SK-N-SH treated with all-trans-retinoic acid at 6 μM for 48 hours (cell line): ENCODE measurements at regions not wholly inside any gene's neighbourhood (a gene's known extent, or its start where the extent isn't known, plus 50 kb on each side); places are given as distances from the start of the nearest gene placed in this dataset.

ENCODE experiments used
- ATAC-seq: fragments of 200-7000 bp; cut with Tn5 transposase; 3 replicates; pipeline ENCODE4 v1.9.1; 2020; ENCODE audit warnings: mild to moderate bottlenecking, moderate library complexity
- ARNTL ChIP-seq: fragments of 450-650 bp; formaldehyde crosslinking; IDR thresholded peaks from 2 replicates; pipeline ENCODE4 v1.5.0; 2020; ENCODE audit warnings: low read depth, mild to moderate bottlenecking, moderate library complexity, borderline replicate concordance
- CSDC2 ChIP-seq: fragments of 250-450 bp; sonication (Bioruptor Pico); IDR thresholded peaks from 2 replicates; pipeline ENCODE4 v1.5.0; 2020; ENCODE audit warnings: mild to moderate bottlenecking, moderate library complexity
- ESRRG ChIP-seq: fragments of 250-450 bp; sonication (Bioruptor Pico); IDR thresholded peaks from 2 replicates; pipeline ENCODE4 v1.6.1; 2021; ENCODE audit warnings: mild to moderate bottlenecking
- GLIS3 ChIP-seq: fragments of 250-450 bp; sonication (Bioruptor Pico); IDR thresholded peaks from 2 replicates; pipeline ENCODE4 v1.5.0; 2020; ENCODE audit warnings: mild to moderate bottlenecking, moderate library complexity
- PPARA ChIP-seq: fragments of 250-450 bp; sonication (Bioruptor Pico); IDR thresholded peaks from 2 replicates; pipeline ENCODE4 v1.5.0; 2020; ENCODE audit warnings: mild to moderate bottlenecking, borderline replicate concordance
- RARB ChIP-seq: fragments of 250-450 bp; sonication (Bioruptor Pico); IDR thresholded peaks from 2 replicates; pipeline ENCODE4 v1.8.0; 2021; ENCODE audit warnings: mild to moderate bottlenecking, moderate library complexity
- SNAI2 ChIP-seq: fragments of 250-450 bp; sonication (Bioruptor Pico); IDR thresholded peaks from 2 replicates; pipeline ENCODE4 v1.5.0; 2020; ENCODE audit warnings: mild to moderate bottlenecking, moderate library complexity
- TCF4 ChIP-seq: fragments of 250-450 bp; sonication (Bioruptor Pico); IDR thresholded peaks from 2 replicates; pipeline ENCODE4 v1.8.0; 2021; ENCODE audit warnings: mild to moderate bottlenecking, moderate library complexity, borderline replicate concordance
- ZC3H10 ChIP-seq: fragments of 250-450 bp; sonication (Bioruptor Pico); IDR thresholded peaks from 2 replicates; pipeline ENCODE4 v1.5.1; 2021; ENCODE audit warnings: mild to moderate bottlenecking, moderate library complexity
- ZFP30 ChIP-seq: fragments of 450-650 bp; formaldehyde crosslinking; IDR thresholded peaks from 2 replicates; pipeline ENCODE4 v1.5.0; 2022; ENCODE audit warnings: mild to moderate bottlenecking, moderate library complexity
- ZNF565 ChIP-seq: fragments of 450-650 bp; formaldehyde crosslinking; conservative IDR thresholded peaks from 2 replicates; pipeline ENCODE4 v1.5.0; 2020; ENCODE audit warnings: low read depth, mild to moderate bottlenecking, moderate library complexity
- ZNF70 ChIP-seq: fragments of 450-650 bp; formaldehyde crosslinking; IDR thresholded peaks from 2 replicates; pipeline ENCODE4 v1.5.0; 2020; ENCODE audit warnings: mild to moderate bottlenecking, moderate library complexity
- ZNF8 ChIP-seq: fragments of 450-650 bp; formaldehyde crosslinking; IDR thresholded peaks from 2 replicates; pipeline ENCODE4 v1.5.0; 2020; ENCODE audit warnings: mild to moderate bottlenecking, moderate library complexity
- TF ChIP-seq, protein P1 (sequence below): fragments of 250-450 bp; sonication (Bioruptor Pico); IDR thresholded peaks from 2 replicates; pipeline ENCODE4 v1.5.1; 2020; ENCODE audit warnings: low read depth, mild to moderate bottlenecking, moderate library complexity
- TF ChIP-seq, protein P2 (sequence below): fragments of 250-450 bp; sonication (Bioruptor Pico); IDR thresholded peaks from 2 replicates; pipeline ENCODE4 v1.5.0; 2020; ENCODE audit warnings: mild to moderate bottlenecking, moderate library complexity
- TF ChIP-seq, protein P3 (sequence below): fragments of 250-450 bp; sonication (Bioruptor Pico); IDR thresholded peaks from 2 replicates; pipeline ENCODE4 v1.8.0; 2021; ENCODE audit warnings: low read depth, mild to moderate bottlenecking, moderate library complexity, borderline replicate concordance
- TF ChIP-seq, protein P4 (sequence below): fragments of 250-450 bp; sonication (Bioruptor Pico); IDR thresholded peaks from 2 replicates; pipeline ENCODE4 v1.8.0; 2020; ENCODE audit warnings: mild to moderate bottlenecking, moderate library complexity, borderline replicate concordance
- TF ChIP-seq, protein P5 (sequence below): fragments of 250-450 bp; sonication (Bioruptor Pico); IDR thresholded peaks from 2 replicates; pipeline ENCODE4 v1.5.1; 2021; ENCODE audit warnings: mild to moderate bottlenecking, moderate library complexity

DNA sequence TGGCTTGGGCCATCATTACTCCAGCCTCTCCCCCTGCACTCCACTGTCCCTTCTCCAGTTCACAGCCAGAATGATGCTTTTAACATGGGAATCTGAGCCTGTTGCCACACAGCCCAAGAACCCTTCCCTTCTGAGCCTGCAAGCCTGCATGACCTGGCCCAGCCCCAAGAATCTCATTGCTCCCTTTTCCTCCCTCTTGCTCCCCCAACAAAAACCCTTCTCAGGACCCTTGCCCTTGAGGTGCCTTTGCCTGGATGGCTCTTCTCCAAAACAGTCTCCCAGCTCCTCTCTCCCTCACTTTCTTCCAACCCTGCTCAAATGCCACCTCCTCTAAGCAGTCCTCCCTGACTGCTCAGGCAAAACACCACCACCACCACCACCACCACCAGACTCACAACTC, 157.2 kb downstream of the ANKRD60 start:
- TF ChIP-seq ZNF70 (CRISPR knock-in tag) (no peak), RARB (CRISPR knock-in tag) (no peak), PPARA (CRISPR knock-in tag) (no peak), CSDC2 (CRISPR knock-in tag) (no peak), ZC3H10 (CRISPR knock-in tag) (no peak)
- TF ChIP-seq, protein P1, sequence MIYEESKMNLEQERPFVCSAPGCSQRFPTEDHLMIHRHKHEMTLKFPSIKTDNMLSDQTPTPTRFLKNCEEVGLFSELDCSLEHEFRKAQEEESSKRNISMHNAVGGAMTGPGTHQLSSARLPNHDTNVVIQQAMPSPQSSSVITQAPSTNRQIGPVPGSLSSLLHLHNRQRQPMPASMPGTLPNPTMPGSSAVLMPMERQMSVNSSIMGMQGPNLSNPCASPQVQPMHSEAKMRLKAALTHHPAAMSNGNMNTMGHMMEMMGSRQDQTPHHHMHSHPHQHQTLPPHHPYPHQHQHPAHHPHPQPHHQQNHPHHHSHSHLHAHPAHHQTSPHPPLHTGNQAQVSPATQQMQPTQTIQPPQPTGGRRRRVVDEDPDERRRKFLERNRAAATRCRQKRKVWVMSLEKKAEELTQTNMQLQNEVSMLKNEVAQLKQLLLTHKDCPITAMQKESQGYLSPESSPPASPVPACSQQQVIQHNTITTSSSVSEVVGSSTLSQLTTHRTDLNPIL (CRISPR knock-in tag) = no peak
- TF ChIP-seq, protein P2, sequence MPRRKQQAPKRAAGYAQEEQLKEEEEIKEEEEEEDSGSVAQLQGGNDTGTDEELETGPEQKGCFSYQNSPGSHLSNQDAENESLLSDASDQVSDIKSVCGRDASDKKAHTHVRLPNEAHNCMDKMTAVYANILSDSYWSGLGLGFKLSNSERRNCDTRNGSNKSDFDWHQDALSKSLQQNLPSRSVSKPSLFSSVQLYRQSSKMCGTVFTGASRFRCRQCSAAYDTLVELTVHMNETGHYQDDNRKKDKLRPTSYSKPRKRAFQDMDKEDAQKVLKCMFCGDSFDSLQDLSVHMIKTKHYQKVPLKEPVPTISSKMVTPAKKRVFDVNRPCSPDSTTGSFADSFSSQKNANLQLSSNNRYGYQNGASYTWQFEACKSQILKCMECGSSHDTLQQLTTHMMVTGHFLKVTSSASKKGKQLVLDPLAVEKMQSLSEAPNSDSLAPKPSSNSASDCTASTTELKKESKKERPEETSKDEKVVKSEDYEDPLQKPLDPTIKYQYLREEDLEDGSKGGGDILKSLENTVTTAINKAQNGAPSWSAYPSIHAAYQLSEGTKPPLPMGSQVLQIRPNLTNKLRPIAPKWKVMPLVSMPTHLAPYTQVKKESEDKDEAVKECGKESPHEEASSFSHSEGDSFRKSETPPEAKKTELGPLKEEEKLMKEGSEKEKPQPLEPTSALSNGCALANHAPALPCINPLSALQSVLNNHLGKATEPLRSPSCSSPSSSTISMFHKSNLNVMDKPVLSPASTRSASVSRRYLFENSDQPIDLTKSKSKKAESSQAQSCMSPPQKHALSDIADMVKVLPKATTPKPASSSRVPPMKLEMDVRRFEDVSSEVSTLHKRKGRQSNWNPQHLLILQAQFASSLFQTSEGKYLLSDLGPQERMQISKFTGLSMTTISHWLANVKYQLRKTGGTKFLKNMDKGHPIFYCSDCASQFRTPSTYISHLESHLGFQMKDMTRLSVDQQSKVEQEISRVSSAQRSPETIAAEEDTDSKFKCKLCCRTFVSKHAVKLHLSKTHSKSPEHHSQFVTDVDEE = no peak
- no peak for ATAC-seq

DNA sequence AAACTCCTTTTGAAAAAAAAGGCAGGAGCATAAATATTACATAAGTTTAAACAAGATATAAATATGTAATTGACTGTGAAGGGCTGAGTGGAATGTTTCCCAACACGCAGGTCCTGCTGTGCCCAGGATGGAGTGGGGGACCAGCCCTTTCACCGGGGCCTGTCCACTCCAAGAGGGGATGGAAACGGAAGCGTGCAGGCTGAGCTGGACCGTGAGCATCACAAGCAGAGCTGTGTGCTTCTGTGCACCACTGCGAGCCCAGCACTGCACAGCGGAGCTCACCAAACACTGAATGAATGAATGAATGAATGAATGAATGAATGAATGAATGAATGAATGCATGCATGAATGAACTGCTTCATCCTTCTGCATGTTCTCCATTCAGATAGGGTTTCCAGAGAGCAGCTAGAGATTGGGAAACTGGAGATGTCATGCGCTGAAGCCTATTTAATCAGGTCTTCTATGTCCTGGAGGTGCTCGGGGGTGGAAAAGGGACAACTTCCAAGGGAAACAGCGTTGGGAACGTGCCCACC, 157.7 kb downstream of the ANKRD60 start:
- TF ChIP-seq SNAI2 (no peak), ZC3H10 (CRISPR knock-in tag) (no peak), ZNF8 (no peak), ZNF70 (CRISPR knock-in tag) (no peak), CSDC2 (CRISPR knock-in tag) (no peak), RARB (CRISPR knock-in tag) (no peak), GLIS3 (no peak), ZFP30 (CRISPR knock-in tag) (no peak), ZNF565 (CRISPR knock-in tag) (no peak), ESRRG (CRISPR knock-in tag) (no peak), TCF4 (CRISPR knock-in tag) (no peak), ARNTL (CRISPR knock-in tag) (no peak)
- TF ChIP-seq, protein P3, sequence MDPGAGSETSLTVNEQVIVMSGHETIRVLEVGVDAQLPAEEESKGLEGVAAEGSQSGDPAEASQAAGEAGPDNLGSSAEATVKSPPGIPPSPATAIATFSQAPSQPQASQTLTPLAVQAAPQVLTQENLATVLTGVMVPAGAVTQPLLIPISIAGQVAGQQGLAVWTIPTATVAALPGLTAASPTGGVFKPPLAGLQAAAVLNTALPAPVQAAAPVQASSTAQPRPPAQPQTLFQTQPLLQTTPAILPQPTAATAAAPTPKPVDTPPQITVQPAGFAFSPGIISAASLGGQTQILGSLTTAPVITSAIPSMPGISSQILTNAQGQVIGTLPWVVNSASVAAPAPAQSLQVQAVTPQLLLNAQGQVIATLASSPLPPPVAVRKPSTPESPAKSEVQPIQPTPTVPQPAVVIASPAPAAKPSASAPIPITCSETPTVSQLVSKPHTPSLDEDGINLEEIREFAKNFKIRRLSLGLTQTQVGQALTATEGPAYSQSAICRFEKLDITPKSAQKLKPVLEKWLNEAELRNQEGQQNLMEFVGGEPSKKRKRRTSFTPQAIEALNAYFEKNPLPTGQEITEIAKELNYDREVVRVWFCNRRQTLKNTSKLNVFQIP (CRISPR knock-in tag) = no peak
- TF ChIP-seq, protein P1 (CRISPR knock-in tag) = no peak
- TF ChIP-seq, protein P4, sequence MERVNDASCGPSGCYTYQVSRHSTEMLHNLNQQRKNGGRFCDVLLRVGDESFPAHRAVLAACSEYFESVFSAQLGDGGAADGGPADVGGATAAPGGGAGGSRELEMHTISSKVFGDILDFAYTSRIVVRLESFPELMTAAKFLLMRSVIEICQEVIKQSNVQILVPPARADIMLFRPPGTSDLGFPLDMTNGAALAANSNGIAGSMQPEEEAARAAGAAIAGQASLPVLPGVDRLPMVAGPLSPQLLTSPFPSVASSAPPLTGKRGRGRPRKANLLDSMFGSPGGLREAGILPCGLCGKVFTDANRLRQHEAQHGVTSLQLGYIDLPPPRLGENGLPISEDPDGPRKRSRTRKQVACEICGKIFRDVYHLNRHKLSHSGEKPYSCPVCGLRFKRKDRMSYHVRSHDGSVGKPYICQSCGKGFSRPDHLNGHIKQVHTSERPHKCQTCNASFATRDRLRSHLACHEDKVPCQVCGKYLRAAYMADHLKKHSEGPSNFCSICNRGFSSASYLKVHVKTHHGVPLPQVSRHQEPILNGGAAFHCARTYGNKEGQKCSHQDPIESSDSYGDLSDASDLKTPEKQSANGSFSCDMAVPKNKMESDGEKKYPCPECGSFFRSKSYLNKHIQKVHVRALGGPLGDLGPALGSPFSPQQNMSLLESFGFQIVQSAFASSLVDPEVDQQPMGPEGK (CRISPR knock-in tag) = no peak
- TF ChIP-seq, protein P2 = no peak
- TF ChIP-seq, protein P5, sequence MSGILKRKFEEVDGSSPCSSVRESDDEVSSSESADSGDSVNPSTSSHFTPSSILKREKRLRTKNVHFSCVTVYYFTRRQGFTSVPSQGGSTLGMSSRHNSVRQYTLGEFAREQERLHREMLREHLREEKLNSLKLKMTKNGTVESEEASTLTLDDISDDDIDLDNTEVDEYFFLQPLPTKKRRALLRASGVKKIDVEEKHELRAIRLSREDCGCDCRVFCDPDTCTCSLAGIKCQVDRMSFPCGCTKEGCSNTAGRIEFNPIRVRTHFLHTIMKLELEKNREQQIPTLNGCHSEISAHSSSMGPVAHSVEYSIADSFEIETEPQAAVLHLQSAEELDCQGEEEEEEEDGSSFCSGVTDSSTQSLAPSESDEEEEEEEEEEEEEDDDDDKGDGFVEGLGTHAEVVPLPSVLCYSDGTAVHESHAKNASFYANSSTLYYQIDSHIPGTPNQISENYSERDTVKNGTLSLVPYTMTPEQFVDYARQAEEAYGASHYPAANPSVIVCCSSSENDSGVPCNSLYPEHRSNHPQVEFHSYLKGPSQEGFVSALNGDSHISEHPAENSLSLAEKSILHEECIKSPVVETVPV (CRISPR knock-in tag) = no peak
- ATAC-seq = no peak
